PC-9 (cell line): ENCODE measurements at regions not wholly inside any gene's neighbourhood (a gene's known extent, or its start where the extent isn't known, plus 50 kb on each side); places are given as distances from the start of the nearest gene placed in this dataset.

Experiments
- BruUV-seq: library from RNA; stranded (reverse); fragments of 400-500 nt; replicated peaks from 2 replicates; lab custom pipeline; 2021; lab: Mats Ljungman, UMichigan
- CTCF ChIA-PET: fragments of 300-600 bp; sonication (Branson Sonifier 250); formaldehyde crosslinking; loops from one replicate; lab custom pipeline; 2022; ENCODE audit warnings: antibody characterized with exemption; lab: Charles Lee
- POLR2A ChIA-PET: fragments of 300-600 bp; sonication (Branson Sonifier 250); formaldehyde crosslinking; loops from one replicate; lab custom pipeline; 2022; ENCODE audit warnings: antibody characterized with exemption; ENCODE audit not compliant: unreplicated experiment; lab: Charles Lee
- DNase-seq, 2 experiments: peaks; one replicate each; pipeline versions ENCODE4 v3.0.0 to v3.0.0-alpha.2; 2015 to 2022; ENCODE audit warnings: mixed read lengths in 1 of 2
- H2AFZ ChIP-seq: fragments of 200-600 bp; sonication (generic); 2 replicates; pipeline ENCODE4 v1.8.1; 2017; ENCODE audit warnings: antibody characterized with exemption
- H3F3A ChIP-seq: fragments of 200-600 bp; sonication (generic); 2 replicates; pipeline ENCODE4 v1.8.1; 2017; ENCODE audit warnings: antibody characterized with exemption, mild to moderate bottlenecking, low read depth; ENCODE audit not compliant: insufficient read depth
- H3K27ac ChIP-seq: fragments of 200-600 bp; sonication (generic); 2 replicates; pipeline ENCODE4 v1.6.1; 2016; ENCODE audit warnings: mixed run types
- H3K27me3 ChIP-seq: fragments of 200-600 bp; sonication (generic); 2 replicates; pipeline ENCODE4 v1.6.1; 2016; ENCODE audit warnings: low read depth, mixed run types; ENCODE audit not compliant: insufficient read depth
- H3K36me3 ChIP-seq: fragments of 200-600 bp; sonication (generic); 2 replicates; pipeline ENCODE4 v1.6.1; 2016; ENCODE audit warnings: low read depth, mixed run types
- H3K4me1 ChIP-seq: fragments of 200-600 bp; sonication (generic); replicated peaks from 2 replicates; pipeline ENCODE4 v1.6.1; 2016; ENCODE audit warnings: mixed run types; ENCODE audit not compliant: insufficient read depth
- H3K4me2 ChIP-seq: fragments of 200-600 bp; sonication (generic); 2 replicates; pipeline ENCODE4 v1.6.1; 2017; ENCODE audit warnings: mixed run types
- H3K4me3 ChIP-seq: fragments of 200-600 bp; sonication (generic); 2 replicates; pipeline ENCODE4 v1.6.1; 2016; ENCODE audit warnings: mixed run types
- H3K79me2 ChIP-seq: fragments of 200-600 bp; sonication (generic); 2 replicates; pipeline ENCODE4 v1.6.1; 2017; ENCODE audit warnings: low read depth, mixed run types
- H3K9me2 ChIP-seq: fragments of 200-600 bp; sonication (generic); 2 replicates; pipeline ENCODE4 v1.8.1; 2017; ENCODE audit warnings: mild to moderate bottlenecking; ENCODE audit not compliant: insufficient read depth
- H3K9me3 ChIP-seq: fragments of 200-600 bp; sonication (generic); 2 replicates; pipeline ENCODE4 v1.8.1; 2016; ENCODE audit warnings: low read depth; ENCODE audit not compliant: insufficient read depth
- H4K20me1 ChIP-seq: fragments of 200-600 bp; sonication (generic); 2 replicates; pipeline ENCODE4 v1.8.1; 2017; ENCODE audit not compliant: insufficient read depth
- CTCF ChIP-seq: fragments of 200-600 bp; sonication (generic); conservative IDR thresholded peaks from 2 replicates; pipeline ENCODE4 v1.6.1; 2017; ENCODE audit warnings: mixed run types, antibody characterized with exemption, mild to moderate bottlenecking, moderate library complexity
- EZH2 ChIP-seq: fragments of 200-600 bp; sonication (generic); IDR thresholded peaks from 2 replicates; pipeline ENCODE4 v1.8.0; 2017; ENCODE audit warnings: antibody characterized with exemption, low read depth
- intact Hi-C: fragments of 100-400 bp; cut with micrococcal nuclease; formaldehyde crosslinking; loops from one replicate; pipeline ENCODE4 v1.10.0; 2022; ENCODE audit not compliant: unreplicated experiment

GRCh38 chr3:157789162-157789561 lies 285.9 kb upstream of the VEPH1 start:
- Histone ChIP-seq H3K79me2 (no peaks in the 10 kb centered on the region), H3K4me2 (no peak overlapping the region), H3K36me3 (no peaks in the 10 kb centered on the region), H3K4me3 (no peak overlapping the region), H3K9me2 (no peaks in the 10 kb centered on the region), H3K27ac (no peak overlapping the region), H3K4me1 (peaks cover 47% of the 10 kb centered on the region), H4K20me1 (no peaks in the 10 kb centered on the region), H3K27me3 (no peaks in the 10 kb centered on the region), H2AFZ (no peak overlapping the region), H3F3A (peaks cover 36% of the 10 kb centered on the region), H3K9me3 (peaks cover 8% of the 10 kb centered on the region; the same call in 1 of the 2 replicates)
- POLR2A ChIA-PET = interaction anchor here (0.7 kb wide), 1 partner anchor 27 kb away, joined by 9 read pairs; no protein-coding TSS in a partner anchor
- TF ChIP-seq CTCF (no peak), EZH2 (no peak)
- CTCF ChIA-PET = no interaction called here
- intact Hi-C loops = loop anchor here (5.0 to 10.0 kb wide), 3 partner anchors 323 to 614 kb away; partner anchors contain the start of gene RSRC1
- peak in 1 of 2 experiments; percentile 75 for DNase-seq
- BruUV-seq = no TSS peak

- CTCF ChIA-PET = no interaction called here
- POLR2A ChIA-PET = interaction anchor here (0.7 kb wide), 1 partner anchor 13 kb away, joined by 10 read pairs; no protein-coding TSS in a partner anchor
- Histone ChIP-seq H3K79me2 (no peaks in the 10 kb centered on the region), H2AFZ (no peak overlapping the region), H3K4me1 (peaks cover 49% of the 10 kb centered on the region), H3K4me3 (0 out of 2 replicates have a peak overlapping the region, but pooled peaks have one; percentile 7), H3K27ac (peak overlapping the region; percentile 22), H3K36me3 (no peaks in the 10 kb centered on the region), H3F3A (peaks cover 41% of the 10 kb centered on the region), H3K27me3 (no peaks in the 10 kb centered on the region), H4K20me1 (no peaks in the 10 kb centered on the region), H3K9me3 (peaks cover 8% of the 10 kb centered on the region; the same call in 1 of the 2 replicates), H3K9me2 (no peaks in the 10 kb centered on the region), H3K4me2 (peak overlapping the region; percentile 58)
- BruUV-seq = no TSS peak
- intact Hi-C loops = loop anchor here (5.0 to 10.0 kb wide), 3 partner anchors 326 to 612 kb away; partner anchors contain the start of gene RSRC1
- no peak for TF ChIP-seq EZH2
- TF ChIP-seq CTCF = no peak
- DNase-seq = no peak
These were observed 283.4 kb upstream of the VEPH1 start for GRCh38 chr3:157786618-157787017.

- no peaks in the 10 kb centered on the region for H3K79me2 ChIP-seq
- ChIA-PET CTCF (no interaction called here), POLR2A (interaction anchor here (0.7 kb wide), 1 partner anchor 14 kb away, joined by 10 read pairs; no protein-coding TSS in a partner anchor)
- no peaks in the 10 kb centered on the region for H3K27me3 ChIP-seq
- peaks cover 41% of the 10 kb centered on the region for H3F3A ChIP-seq
- no peaks in the 10 kb centered on the region for H4K20me1 ChIP-seq
- no peak for TF ChIP-seq EZH2
- TF ChIP-seq CTCF = no peak
- peak overlapping the region; percentile 58 for H3K4me2 ChIP-seq
- H3K4me3 ChIP-seq = peak overlapping the region; percentile 7; the same call in 1 of the 2 replicates
- no peak overlapping the region for H2AFZ ChIP-seq
- H3K9me2 ChIP-seq = no peaks in the 10 kb centered on the region
- peaks cover 49% of the 10 kb centered on the region for H3K4me1 ChIP-seq
- H3K36me3 ChIP-seq = no peaks in the 10 kb centered on the region
- DNase-seq = peak; percentile 25 to 76
- BruUV-seq = no TSS peak
- H3K9me3 ChIP-seq = peaks cover 8% of the 10 kb centered on the region; the same call in 1 of the 2 replicates
- peak overlapping the region; percentile 22 for H3K27ac ChIP-seq
- intact Hi-C loops = loop anchor here (5.0 to 10.0 kb wide), 3 partner anchors 326 to 611 kb away; partner anchors contain the start of gene RSRC1
These were observed 283.0 kb upstream of the VEPH1 start for GRCh38 chr3:157786211-157786610.
